Stomach (tissue), 8 donors: ENCODE measurements at regions not wholly inside any gene's neighbourhood (a gene's known extent, or its start where the extent isn't known, plus 50 kb on each side); places are given as distances from the start of the nearest gene placed in this dataset.

Experiments used
- DNase-seq, 2 donors: peaks; one replicate each; pipeline versions ENCODE4 v3.0.0 to v3.0.0-alpha.2; 2013 to 2019
- H3K27ac ChIP-seq, 5 donors: fragments of 200-600 bp in 4 of 5; sonication (generic) in 4 of 5; one replicate each; pipeline ENCODE4 v1.5.1; 2013 to 2019; ENCODE audit warnings: mild to moderate bottlenecking in 1 of 5, moderate library complexity in 1 of 5
- H3K27me3 ChIP-seq, 3 donors: fragments of 200-600 bp; sonication (generic); one replicate each; pipeline ENCODE4 v1.5.1; 2017 to 2019; ENCODE audit warnings: mixed run types in 1 of 3
- H3K36me3 ChIP-seq, 4 donors: fragments of 200-600 bp; sonication (generic); 1 replicate in 3 of 4; 2 replicates in 1 of 4; pipeline ENCODE4 v1.5.1; 2016 to 2019
- H3K4me1 ChIP-seq, 4 donors: fragments of 200-600 bp; sonication (generic); one replicate each; pipeline ENCODE4 v1.5.1; 2016 to 2019
- H3K4me3 ChIP-seq, 4 donors: fragments of 200-600 bp; sonication (generic) in 3 of 4; one replicate each; pipeline ENCODE4 v1.5.1; 2016 to 2019; ENCODE audit warnings: mild to moderate bottlenecking in 1 of 4
- H3K9me3 ChIP-seq, 4 donors: fragments of 200-600 bp; sonication (generic); one replicate each; pipeline ENCODE4 v1.5.1; 2016 to 2019
- CTCF ChIP-seq, 7 experiments: fragments of 450-650 bp in 4 of 7; fragments of 200-600 bp in 3 of 7; sonication (generic) in 3 of 7; IDR thresholded peaks; one replicate each; pipeline ENCODE4 v1.5.1; 2016 to 2019; ENCODE audit warnings: antibody characterized with exemption in 7 of 7, control low read depth in 2 of 7, mild to moderate bottlenecking in 1 of 7
- EP300 ChIP-seq: sonication (generic); formaldehyde crosslinking; IDR thresholded peaks from one replicate; pipeline ENCODE4 v1.6.1; 2017; ENCODE audit warnings: antibody characterized with exemption
- POLR2A ChIP-seq, 4 donors: fragments of 450-650 bp; IDR thresholded peaks; one replicate each; pipeline ENCODE4 v1.6.1; 2016; ENCODE audit warnings: antibody characterized with exemption in 4 of 4, control low read depth in 2 of 4, mild to moderate bottlenecking in 1 of 4, moderate library complexity in 1 of 4
- POLR2AphosphoS5 ChIP-seq, 3 donors: sonication (generic); formaldehyde crosslinking; IDR thresholded peaks; one replicate each; pipeline ENCODE4 v1.6.1; 2016; ENCODE audit warnings: antibody characterized with exemption in 3 of 3
- WGBS, 5 donors: extraction: QIAGEN DNeasy Blood & Tissue Kit in 3 of 5; methylation state at CpG; one replicate each; pipeline versions ENCODE4 v1.1.5 to v1.1.7; 2013 to 2018; 5-methylcytosine and 5-hydroxymethylcytosine counted together
- intact Hi-C: fragments of 100-400 bp; cut with DNase I; formaldehyde crosslinking; loops from one replicate; pipeline ENCODE4 v1.15.1; 2023; ENCODE audit warnings: low total_unique reads
- donor health status: healthy with polysubstance abuse.
- donor health status: Bipolar disorder and iron deficiency.
- donor health status: healthy.

DNA sequence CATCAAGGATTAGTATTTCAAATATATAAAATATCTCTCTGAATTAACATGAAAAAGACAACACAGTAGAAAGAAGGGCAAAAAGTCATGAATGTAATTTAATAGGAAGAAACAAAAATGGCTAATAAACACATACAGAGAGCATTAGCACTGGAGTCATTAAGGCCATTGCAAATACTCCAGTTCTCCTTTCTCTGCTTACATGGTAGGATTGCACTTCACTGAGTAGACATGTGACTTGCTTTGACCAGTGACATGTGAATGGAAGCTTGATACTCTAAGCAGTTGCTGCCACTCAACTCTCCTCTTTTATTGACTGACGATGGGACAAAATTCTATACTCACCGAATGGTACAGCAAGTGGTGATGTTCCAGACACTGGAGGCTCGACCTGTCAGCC lies 153.9 kb upstream of the LGALSL start:
- Histone ChIP-seq H3K4me3 (no peak overlapping the region), H3K4me1 (no peaks in the 10 kb centered on the region)
- 85 to 94% (median 92%) methylated on average over 3 of the region's 3 CpGs for WGBS, 5 donors

DNA sequence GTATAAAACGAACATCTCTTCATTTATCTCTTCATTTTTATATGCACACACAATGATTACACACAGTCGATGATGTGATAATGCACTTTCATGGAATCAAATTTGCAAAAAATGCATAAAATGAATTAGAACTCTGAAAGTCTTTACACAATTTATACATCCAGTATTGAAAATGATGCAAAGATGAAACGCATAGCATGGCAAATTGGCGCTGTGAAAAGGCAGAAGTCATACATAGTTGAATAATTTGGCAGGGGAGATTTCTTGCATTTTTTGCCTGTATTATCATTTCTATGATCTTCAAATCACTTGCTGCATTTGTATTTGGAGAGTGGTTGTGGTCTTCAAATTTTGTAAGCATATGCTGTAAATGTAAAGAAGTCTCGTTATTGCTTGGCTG lies 150.7 kb upstream of the LGALSL start:
- intact Hi-C loops, result no loop called here
- WGBS, 5 donors, result 90 to 93% (median 92%) methylated on average over 5 of the region's 5 CpGs
- no peak for DNase-seq

More for the DNA sequence above, 153.9 kb upstream of the LGALSL start:
- TF ChIP-seq EP300 (no peak), CTCF (IDR thresholded peaks at IDR 0.05) (no peak), POLR2AphosphoS5 (IDR thresholded peaks at IDR 0.05) (no peak), POLR2A (IDR thresholded peaks at IDR 0.05) (no peak)
- Histone ChIP-seq H3K27ac (no peak overlapping the region), H3K9me3 (no peaks in the 10 kb centered on the region), H3K27me3 (no peaks in the 10 kb centered on the region), H3K36me3 (no peaks in the 10 kb centered on the region)
- no peak for DNase-seq
- intact Hi-C loops, result no loop called here

GRCh38 chr2:64307421-64307820 lies 146.5 kb upstream of the LGALSL start:
- no peak for TF ChIP-seq POLR2AphosphoS5 (IDR thresholded peaks at IDR 0.05)
- no peak for TF ChIP-seq EP300
- no peak for TF ChIP-seq CTCF (IDR thresholded peaks at IDR 0.05)
- no peak for TF ChIP-seq POLR2A (IDR thresholded peaks at IDR 0.05)
- no peak for DNase-seq
- WGBS, 5 donors, result 79 to 88% (median 83%) methylated on average over 5 of the region's 5 CpGs
- H3K9me3 ChIP-seq, result peaks cover 0 to 4% (median 0%) of the 10 kb centered on the region in 4 donors
- H3K4me1 ChIP-seq, result peaks cover 0 to 10% (median 9%) of the 10 kb centered on the region in 4 donors
- no peaks in the 10 kb centered on the region for H3K36me3 ChIP-seq
- no peak overlapping the region for H3K4me3 ChIP-seq
- no peaks in the 10 kb centered on the region for H3K27me3 ChIP-seq
- intact Hi-C loops, result no loop called here
- H3K27ac ChIP-seq, result no peak overlapping the region

More for the DNA sequence above, 150.7 kb upstream of the LGALSL start:
- no peak overlapping the region for H3K4me3 ChIP-seq
- TF ChIP-seq CTCF (IDR thresholded peaks at IDR 0.05) (no peak), POLR2AphosphoS5 (IDR thresholded peaks at IDR 0.05) (no peak), EP300 (no peak), POLR2A (IDR thresholded peaks at IDR 0.05) (no peak)
- H3K9me3 ChIP-seq, result peaks cover 0 to 4% (median 0%) of the 10 kb centered on the region in 4 donors
- no peaks in the 10 kb centered on the region for H3K36me3 ChIP-seq
- no peaks in the 10 kb centered on the region for H3K4me1 ChIP-seq
- no peak overlapping the region for H3K27ac ChIP-seq
- no peaks in the 10 kb centered on the region for H3K27me3 ChIP-seq

DNA sequence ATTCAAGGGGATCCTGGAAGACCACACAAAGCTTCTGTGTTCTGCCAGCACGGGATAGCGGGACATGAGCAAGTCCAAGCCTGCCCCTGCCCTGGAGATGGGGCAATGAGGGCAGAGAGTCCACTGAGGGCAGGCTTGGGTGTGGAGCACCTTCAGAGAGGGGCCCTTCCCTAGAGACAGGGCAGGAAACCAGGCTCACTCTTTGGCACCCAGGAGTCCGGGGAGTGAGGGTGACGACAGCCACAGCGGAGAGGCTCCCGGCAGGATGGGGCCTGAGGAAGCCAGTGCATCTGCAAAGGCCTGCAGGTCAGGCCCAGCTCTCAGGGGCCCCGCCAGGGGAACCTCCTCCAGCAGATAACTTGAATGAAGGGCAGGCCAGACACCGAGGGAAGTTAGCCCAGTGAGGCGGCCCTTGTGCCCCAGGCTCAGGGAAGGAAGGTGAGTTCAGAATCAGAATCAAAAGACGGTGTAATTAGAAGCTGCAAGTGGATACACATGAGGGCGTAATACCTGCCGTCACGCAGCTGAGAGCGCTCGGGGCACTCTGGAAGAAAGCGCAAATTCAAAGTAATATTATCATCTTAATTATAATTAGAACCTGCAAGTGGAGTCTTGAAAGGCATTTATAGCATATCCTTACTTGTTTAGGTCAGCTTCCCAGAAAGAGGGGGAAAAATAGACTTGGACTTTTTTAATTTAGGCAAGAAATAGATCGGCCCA lies 142.6 kb upstream of the LGALSL start:
- Histone ChIP-seq H3K36me3 (no peaks in the 10 kb centered on the region), H3K27me3 (no peaks in the 10 kb centered on the region), H3K27ac (peak overlapping the region in 2 of 5 donors; percentile 40), H3K4me1 (peaks cover 0 to 21% (median 17%) of the 10 kb centered on the region in 4 donors), H3K4me3 (no peak overlapping the region), H3K9me3 (no peaks in the 10 kb centered on the region)
- TF ChIP-seq POLR2AphosphoS5 (IDR thresholded peaks at IDR 0.05) (no peak), CTCF (IDR thresholded peaks at IDR 0.05) (no peak), EP300 (no peak), POLR2A (IDR thresholded peaks at IDR 0.05) (no peak)
- DNase-seq, result no peak
- intact Hi-C loops, result loop anchor here (5.0 kb wide), 1 partner anchor 264 kb away; no protein-coding TSS in a partner anchor
- WGBS, 5 donors, result 92 to 97% (median 93%) methylated on average over 16 to 17 of the region's 17 CpGs
